Muscle of leg (tissue), 3 donors: ENCODE measurements at regions not wholly inside any gene's neighbourhood (a gene's known extent, or its start where the extent isn't known, plus 50 kb on each side); places are given as distances from the start of the nearest gene placed in this dataset.
"Not testable (repeated sequence)": the region's sequence is repeated elsewhere in the genome, so short reads cannot be mapped to it uniquely, and the experiment has no call there.

Experiments used
- DNase-seq: peaks from one replicate; pipeline ENCODE4 v3.0.0; 2013
- H3K27ac ChIP-seq: one replicate; pipeline ENCODE4 v1.5.1; 2013; ENCODE audit warnings: mild to moderate bottlenecking, low read length, control low read depth
- H3K27me3 ChIP-seq: one replicate; pipeline ENCODE4 v1.6.1; 2013; ENCODE audit warnings: low read length; ENCODE audit not compliant: control insufficient read depth, insufficient read depth
- H3K36me3 ChIP-seq: one replicate; pipeline ENCODE4 v1.6.1; 2013; ENCODE audit warnings: low read length; ENCODE audit not compliant: control insufficient read depth, insufficient read depth
- H3K4me1 ChIP-seq: one replicate; pipeline ENCODE4 v1.6.1; 2013; ENCODE audit warnings: low read length; ENCODE audit not compliant: control insufficient read depth, insufficient read depth
- H3K4me3 ChIP-seq: one replicate; pipeline ENCODE4 v1.5.1; 2013; ENCODE audit warnings: low read length, control low read depth
- H3K9me3 ChIP-seq: replicated peaks from 2 replicates; pipeline ENCODE4 v1.6.1; 2013; ENCODE audit warnings: low read depth, low read length; ENCODE audit not compliant: control insufficient read depth
- WGBS: methylation state at CpG from one replicate; pipeline ENCODE4 v1.1.5; 2013; ENCODE audit warnings: missing lambda C conversion rate; ENCODE audit not compliant: insufficient coverage; 5-methylcytosine and 5-hydroxymethylcytosine counted together

- H3K4me1 ChIP-seq = no peaks in the 10 kb centered on the region
- 67% methylated on average over 1 of the region's 1 CpG for WGBS
- H3K4me3 ChIP-seq = no peak overlapping the region
- no peaks in the 10 kb centered on the region for H3K27me3 ChIP-seq
- H3K27ac ChIP-seq = no peak overlapping the region
- no peak for DNase-seq
- H3K9me3 ChIP-seq = no peaks in the 10 kb centered on the region
- H3K36me3 ChIP-seq = no peaks in the 10 kb centered on the region
Measured at GRCh38 chr3:165653130-165653778, 184.0 kb downstream of the BCHE start.

DNA sequence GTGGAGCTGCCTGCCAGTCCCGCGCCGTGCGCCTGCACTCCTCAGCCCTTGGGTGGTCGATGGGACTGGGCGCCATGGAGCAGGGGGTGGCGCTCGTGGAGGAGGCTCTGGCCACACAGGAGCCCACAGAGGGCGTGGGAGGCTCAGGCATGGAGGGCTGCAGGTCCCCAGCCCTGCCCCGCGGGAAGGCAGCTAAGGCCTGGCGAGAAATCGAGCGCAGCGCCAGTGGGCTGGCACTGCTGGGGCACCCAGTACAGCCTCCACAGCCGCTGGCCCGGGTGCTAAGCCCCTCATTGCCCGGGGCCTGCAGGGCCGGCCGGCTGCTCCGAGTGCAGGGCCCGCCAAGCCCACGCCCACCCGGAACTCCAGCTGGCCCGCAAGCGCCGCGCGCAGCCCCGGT is 187.9 kb downstream of the BCHE start:
- not testable (repeated sequence) for H3K36me3 ChIP-seq, H3K4me1 ChIP-seq, DNase-seq, H3K9me3 ChIP-seq, H3K4me3 ChIP-seq, H3K27me3 ChIP-seq, H3K27ac ChIP-seq
- WGBS = 91% methylated on average over 25 of the region's 30 CpGs

DNA sequence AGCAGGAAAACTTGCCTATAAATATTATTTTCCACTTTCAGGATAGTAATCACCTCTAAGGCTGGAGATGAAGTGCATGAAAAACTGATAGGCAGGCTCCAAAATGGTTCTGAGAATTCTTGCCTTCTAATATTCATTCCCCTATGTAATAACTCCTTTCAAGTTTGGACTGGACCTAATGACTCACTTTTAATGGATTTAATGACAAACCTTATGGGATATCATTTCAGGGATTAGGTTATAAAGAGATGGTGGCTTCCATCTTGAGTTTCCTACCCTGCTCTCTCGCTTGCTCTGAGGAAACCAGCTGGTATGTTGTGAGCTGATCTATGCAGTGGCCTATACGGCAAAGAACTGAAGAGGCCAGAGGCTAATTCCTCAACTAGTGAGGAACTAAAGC is 192.0 kb downstream of the BCHE start:
- Histone ChIP-seq H3K27ac (no peak overlapping the region), H3K36me3 (no peaks in the 10 kb centered on the region), H3K9me3 (no peaks in the 10 kb centered on the region), H3K4me1 (peaks cover 6% of the 10 kb centered on the region), H3K27me3 (no peaks in the 10 kb centered on the region), H3K4me3 (no peak overlapping the region)
- WGBS = no CpG with 5 or more reads among the region's 2 CpGs
- no peak for DNase-seq

DNA sequence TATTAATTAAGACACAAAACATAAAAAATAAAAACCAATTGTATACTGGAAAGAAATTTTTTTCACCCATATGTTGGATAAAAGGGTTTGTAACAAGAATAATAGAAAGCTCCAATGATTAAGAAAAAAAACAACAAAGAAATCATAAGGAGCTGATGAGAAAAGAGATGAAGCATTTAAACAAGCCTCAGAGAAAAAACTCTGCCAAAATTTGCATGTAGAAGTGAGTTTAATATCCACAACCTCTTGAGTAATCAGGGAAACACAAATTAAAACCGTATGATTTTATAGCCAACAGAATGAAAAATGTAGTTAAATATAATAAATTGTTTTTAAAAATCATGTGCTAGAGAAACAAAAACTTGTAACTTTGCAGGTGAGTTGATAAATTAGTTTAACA is 192.9 kb downstream of the BCHE start:
- H3K27ac ChIP-seq = no peak overlapping the region
- WGBS = no CpG with 5 or more reads among the region's 1 CpG
- no peaks in the 10 kb centered on the region for H3K27me3 ChIP-seq
- peaks cover 6% of the 10 kb centered on the region for H3K4me1 ChIP-seq
- H3K4me3 ChIP-seq = no peak overlapping the region
- no peaks in the 10 kb centered on the region for H3K9me3 ChIP-seq
- DNase-seq = peak; percentile 5
- H3K36me3 ChIP-seq = no peaks in the 10 kb centered on the region

GRCh38 chr3:165643425-165643824 is 193.8 kb downstream of the BCHE start:
- H3K9me3 ChIP-seq = no peaks in the 10 kb centered on the region
- WGBS = no CpG with 5 or more reads among the region's 2 CpGs
- peak; percentile 47 for DNase-seq
- H3K36me3 ChIP-seq = no peaks in the 10 kb centered on the region
- peak overlapping the region; percentile 91 for H3K27ac ChIP-seq
- peaks cover 6% of the 10 kb centered on the region for H3K4me1 ChIP-seq
- H3K27me3 ChIP-seq = no peaks in the 10 kb centered on the region
- H3K4me3 ChIP-seq = no peak overlapping the region

DNA sequence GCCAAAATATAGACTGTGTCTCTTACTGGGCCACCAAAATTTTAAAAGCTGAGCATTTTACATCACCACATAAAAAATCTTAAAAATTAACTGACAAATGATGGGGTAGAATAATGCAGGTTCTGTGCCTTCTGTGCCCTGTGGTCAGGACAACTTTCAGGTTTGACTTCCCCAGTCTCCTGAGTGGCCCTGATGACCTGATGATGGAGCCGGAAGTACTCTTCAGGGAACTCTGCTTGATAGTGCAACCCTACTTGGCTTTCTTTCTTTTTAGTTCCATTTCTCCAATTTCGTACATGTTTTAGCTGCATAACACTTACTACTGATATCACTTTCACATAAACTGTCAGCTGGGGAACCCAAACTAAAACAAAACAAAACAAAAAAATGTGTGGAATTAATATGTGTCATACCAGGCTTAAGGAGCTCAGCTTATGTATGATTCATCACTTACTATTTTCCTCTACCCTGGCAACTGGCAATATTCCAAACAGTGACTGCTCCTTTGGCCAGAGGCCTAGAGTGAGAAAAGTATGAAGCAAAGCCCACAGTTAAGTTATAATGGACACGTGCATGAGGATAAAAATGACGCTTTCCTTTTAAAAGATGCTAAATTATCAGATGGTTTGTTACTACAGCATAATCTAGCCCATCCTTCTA is 194.3 kb downstream of the BCHE start:
- 25% methylated on average over 1 of the region's 4 CpGs for WGBS
- H3K4me1 ChIP-seq = peaks cover 6% of the 10 kb centered on the region
- peak; percentile 93 for DNase-seq
- H3K4me3 ChIP-seq = no peak overlapping the region
- no peaks in the 10 kb centered on the region for H3K9me3 ChIP-seq
- no peaks in the 10 kb centered on the region for H3K27me3 ChIP-seq
- H3K36me3 ChIP-seq = no peaks in the 10 kb centered on the region
- H3K27ac ChIP-seq = peak overlapping the region; percentile 91

GRCh38 chr3:165641569-165642310 is 195.5 kb downstream of the BCHE start:
- 83% methylated on average over 1 of the region's 5 CpGs for WGBS
- Histone ChIP-seq H3K4me1 (peaks cover 6% of the 10 kb centered on the region), H3K27me3 (no peaks in the 10 kb centered on the region), H3K36me3 (no peaks in the 10 kb centered on the region), H3K9me3 (no peaks in the 10 kb centered on the region), H3K27ac (no peak overlapping the region), H3K4me3 (no peak overlapping the region)
- peak; percentile 2 for DNase-seq

DNA sequence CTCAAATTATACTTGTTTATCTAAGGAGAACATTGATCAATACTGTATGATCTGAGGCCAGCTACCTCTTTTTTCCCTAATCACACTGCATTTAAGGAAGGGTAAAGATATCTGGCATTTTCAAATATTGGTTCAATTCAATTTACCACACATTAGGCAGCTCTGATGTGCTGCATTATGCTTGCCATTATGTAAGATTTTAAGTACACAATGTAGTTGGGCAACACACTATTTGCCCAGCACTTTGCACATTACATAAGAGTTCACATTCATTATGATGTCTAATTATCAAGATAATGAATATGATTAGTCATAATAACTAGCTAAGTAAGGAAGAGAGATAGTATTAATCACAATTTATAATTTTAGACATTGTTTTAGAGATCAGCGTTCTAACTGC is 196.3 kb downstream of the BCHE start:
- Histone ChIP-seq H3K36me3 (no peaks in the 10 kb centered on the region), H3K4me3 (no peak overlapping the region), H3K9me3 (no peaks in the 10 kb centered on the region), H3K4me1 (peaks cover 6% of the 10 kb centered on the region), H3K27ac (no peak overlapping the region), H3K27me3 (no peaks in the 10 kb centered on the region)
- DNase-seq = no peak
- WGBS = no CpG with 5 or more reads among the region's 1 CpG

DNA sequence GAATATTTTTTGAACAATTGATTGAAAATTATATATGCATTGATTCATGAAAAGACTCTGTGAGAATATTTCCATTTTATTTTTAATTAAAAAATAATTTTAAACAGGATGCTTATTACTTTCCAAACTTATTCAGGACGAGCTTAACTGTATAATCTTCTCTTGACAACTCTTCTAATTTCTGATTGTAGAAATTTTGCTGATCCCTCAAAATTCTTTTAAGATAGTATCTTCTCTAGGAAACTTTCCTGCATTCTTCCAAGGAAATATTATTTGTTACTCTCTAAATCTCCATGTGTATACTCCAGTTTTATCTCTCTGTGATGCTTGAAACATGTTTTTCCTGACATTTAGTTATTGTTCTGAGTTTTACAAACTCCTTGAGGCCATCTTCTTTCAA is 197.2 kb downstream of the BCHE start:
- DNase-seq = no peak
- Histone ChIP-seq H3K4me1 (peaks cover 6% of the 10 kb centered on the region), H3K36me3 (no peaks in the 10 kb centered on the region), H3K27me3 (no peaks in the 10 kb centered on the region), H3K9me3 (no peaks in the 10 kb centered on the region), H3K4me3 (no peak overlapping the region), H3K27ac (no peak overlapping the region)
- no CpG with 5 or more reads among the region's 1 CpG for WGBS

- Histone ChIP-seq H3K4me3 (no peak overlapping the region), H3K36me3 (no peaks in the 10 kb centered on the region), H3K9me3 (no peaks in the 10 kb centered on the region), H3K27me3 (no peaks in the 10 kb centered on the region), H3K4me1 (peaks cover 3% of the 10 kb centered on the region), H3K27ac (no peak overlapping the region)
- no peak for DNase-seq
- 82% methylated on average over 5 of the region's 6 CpGs for WGBS
Measured at GRCh38 chr3:165638034-165638433, 199.2 kb downstream of the BCHE start.
